Naive B cell (primary cell): ENCODE measurements at regions not wholly inside any gene's neighbourhood (a gene's known extent, or its start where the extent isn't known, plus 50 kb on each side); places are given as distances from the start of the nearest gene placed in this dataset.

Experiments
- ATAC-seq, 2 donors: fragments of 150-1000 bp; cut with Tn5 transposase; 2 replicates each; pipeline ENCODE4 v1.10.0; 2021; ENCODE audit warnings: low read depth in 2 of 2, mild to moderate bottlenecking in 2 of 2, moderate library complexity in 2 of 2
- DNase-seq: peaks from one replicate; pipeline ENCODE4 v3.0.0; 2022
- H3K27ac Mint-ChIP-seq, 6 donors: one replicate each; pipeline ENCODE4 v1.8.0; 2020 to 2022; ENCODE audit warnings: mild to moderate bottlenecking in 6 of 6, mixed read lengths in 6 of 6, moderate library complexity in 5 of 6, inconsistent platforms in 2 of 6
- H3K27me3 Mint-ChIP-seq, 3 donors: one replicate each; pipeline ENCODE4 v1.8.0; 2021 to 2022; ENCODE audit warnings: mixed read lengths in 3 of 3, mild to moderate bottlenecking in 1 of 3
- H3K36me3 Mint-ChIP-seq, 2 donors: one replicate each; pipeline ENCODE4 v1.8.0; 2020 to 2022; ENCODE audit warnings: mixed read lengths in 2 of 2, inconsistent platforms in 1 of 2, mild to moderate bottlenecking in 1 of 2
- H3K4me1 Mint-ChIP-seq, 3 donors: one replicate each; pipeline ENCODE4 v1.8.0; 2020 to 2022; ENCODE audit warnings: mixed read lengths in 3 of 3, inconsistent platforms in 1 of 3, mild to moderate bottlenecking in 1 of 3, moderate library complexity in 1 of 3
- H3K4me3 Mint-ChIP-seq, 8 donors: one replicate each; pipeline ENCODE4 v1.8.0; 2020 to 2022; ENCODE audit warnings: mild to moderate bottlenecking in 8 of 8, mixed read lengths in 8 of 8, moderate library complexity in 8 of 8, inconsistent platforms in 2 of 8
- H3K9me3 Mint-ChIP-seq, 7 donors: one replicate each; pipeline ENCODE4 v1.8.0; 2020 to 2022; ENCODE audit warnings: mixed read lengths in 7 of 7, mild to moderate bottlenecking in 5 of 7, inconsistent platforms in 2 of 7, moderate library complexity in 1 of 7

GRCh38 chr18:41146301-41146700 lies 808.7 kb upstream of the PIK3C3 start:
- Mint-ChIP-seq H3K27me3 (no peaks in the 10 kb centered on the region), H3K4me1 (no peaks in the 10 kb centered on the region), H3K36me3 (no peaks in the 10 kb centered on the region), H3K27ac (no peak overlapping the region), H3K4me3 (no peak overlapping the region), H3K9me3 (peaks cover 0 to 19% (median 3%) of the 10 kb centered on the region in 7 donors)
- DNase-seq (no peak), ATAC-seq (no peak)

- ATAC-seq (no peak), DNase-seq (no peak)
- H3K27me3 Mint-ChIP-seq = no peaks in the 10 kb centered on the region
- H3K4me3 Mint-ChIP-seq = no peak overlapping the region
- peaks cover 0 to 19% (median 3%) of the 10 kb centered on the region in 7 donors for H3K9me3 Mint-ChIP-seq
- no peak overlapping the region for H3K27ac Mint-ChIP-seq
- H3K4me1 Mint-ChIP-seq = no peaks in the 10 kb centered on the region
- H3K36me3 Mint-ChIP-seq = no peaks in the 10 kb centered on the region
Observed at GRCh38 chr18:41145516-41145915, 809.5 kb upstream of the PIK3C3 start.

- ATAC-seq = no peak
- Mint-ChIP-seq H3K27me3 (no peaks in the 10 kb centered on the region), H3K9me3 (peaks cover 0 to 14% (median 1%) of the 10 kb centered on the region in 7 donors), H3K4me1 (no peaks in the 10 kb centered on the region), H3K4me3 (no peak overlapping the region), H3K27ac (no peak overlapping the region), H3K36me3 (no peaks in the 10 kb centered on the region)
- DNase-seq = no peak
Observed at GRCh38 chr18:41144441-41144840, 810.6 kb upstream of the PIK3C3 start.

- H3K4me1 Mint-ChIP-seq = no peaks in the 10 kb centered on the region
- no peaks in the 10 kb centered on the region for H3K36me3 Mint-ChIP-seq
- H3K4me3 Mint-ChIP-seq = no peak overlapping the region
- H3K27me3 Mint-ChIP-seq = no peaks in the 10 kb centered on the region
- peaks cover 0 to 9% (median 0%) of the 10 kb centered on the region in 7 donors for H3K9me3 Mint-ChIP-seq
- ATAC-seq (no peak), DNase-seq (no peak)
- no peak overlapping the region for H3K27ac Mint-ChIP-seq
Observed at GRCh38 chr18:41140506-41140905, 814.5 kb upstream of the PIK3C3 start.

GRCh38 chr18:41135146-41135545 lies 819.9 kb upstream of the PIK3C3 start:
- Mint-ChIP-seq H3K4me3 (no peak overlapping the region), H3K9me3 (peaks cover 0 to 5% (median 0%) of the 10 kb centered on the region in 7 donors), H3K27me3 (no peaks in the 10 kb centered on the region), H3K36me3 (no peaks in the 10 kb centered on the region), H3K4me1 (no peaks in the 10 kb centered on the region), H3K27ac (no peak overlapping the region)
- ATAC-seq (no peak), DNase-seq (no peak)

GRCh38 chr18:41134426-41134825 lies 820.6 kb upstream of the PIK3C3 start:
- DNase-seq = no peak
- no peak overlapping the region for H3K27ac Mint-ChIP-seq
- ATAC-seq = no peak
- no peaks in the 10 kb centered on the region for H3K4me1 Mint-ChIP-seq
- H3K27me3 Mint-ChIP-seq = no peaks in the 10 kb centered on the region
- H3K9me3 Mint-ChIP-seq = peaks cover 0 to 5% (median 0%) of the 10 kb centered on the region in 7 donors
- no peaks in the 10 kb centered on the region for H3K36me3 Mint-ChIP-seq
- no peak overlapping the region for H3K4me3 Mint-ChIP-seq

- no peak overlapping the region for H3K27ac Mint-ChIP-seq
- no peaks in the 10 kb centered on the region for H3K4me1 Mint-ChIP-seq
- ATAC-seq (no peak), DNase-seq (no peak)
- no peaks in the 10 kb centered on the region for H3K36me3 Mint-ChIP-seq
- no peaks in the 10 kb centered on the region for H3K27me3 Mint-ChIP-seq
- H3K9me3 Mint-ChIP-seq = peaks cover 0 to 11% (median 0%) of the 10 kb centered on the region in 7 donors
- H3K4me3 Mint-ChIP-seq = no peak overlapping the region
Observed at GRCh38 chr18:41131050-41131449, 824.0 kb upstream of the PIK3C3 start.

GRCh38 chr18:41128545-41128944 lies 826.5 kb upstream of the PIK3C3 start:
- ATAC-seq = no peak
- no peak overlapping the region for H3K4me3 Mint-ChIP-seq
- DNase-seq = no peak
- peaks cover 0 to 11% (median 0%) of the 10 kb centered on the region in 7 donors for H3K9me3 Mint-ChIP-seq
- no peak overlapping the region for H3K27ac Mint-ChIP-seq
- no peaks in the 10 kb centered on the region for H3K4me1 Mint-ChIP-seq
- no peaks in the 10 kb centered on the region for H3K27me3 Mint-ChIP-seq
- H3K36me3 Mint-ChIP-seq = no peaks in the 10 kb centered on the region

- no peaks in the 10 kb centered on the region for H3K4me1 Mint-ChIP-seq
- no peak for DNase-seq
- H3K4me3 Mint-ChIP-seq = no peak overlapping the region
- no peak for ATAC-seq
- peaks cover 0 to 11% (median 0%) of the 10 kb centered on the region in 7 donors for H3K9me3 Mint-ChIP-seq
- H3K27ac Mint-ChIP-seq = no peak overlapping the region
- H3K27me3 Mint-ChIP-seq = no peaks in the 10 kb centered on the region
- no peaks in the 10 kb centered on the region for H3K36me3 Mint-ChIP-seq
Observed at GRCh38 chr18:41128126-41128525, 826.9 kb upstream of the PIK3C3 start.

GRCh38 chr18:41126541-41127235 lies 828.3 kb upstream of the PIK3C3 start:
- ATAC-seq = no peak
- no peak for DNase-seq
- Mint-ChIP-seq H3K4me1 (no peaks in the 10 kb centered on the region), H3K27ac (no peak overlapping the region), H3K4me3 (no peak overlapping the region), H3K9me3 (peaks cover 0 to 11% (median 5%) of the 10 kb centered on the region in 7 donors), H3K36me3 (no peaks in the 10 kb centered on the region), H3K27me3 (no peaks in the 10 kb centered on the region)

GRCh38 chr18:41121116-41121826 lies 833.8 kb upstream of the PIK3C3 start:
- H3K4me3 Mint-ChIP-seq = no peak overlapping the region
- H3K36me3 Mint-ChIP-seq = no peaks in the 10 kb centered on the region
- H3K27ac Mint-ChIP-seq = no peak overlapping the region

GRCh38 chr18:41119031-41119430 lies 836.0 kb upstream of the PIK3C3 start:
- ATAC-seq = no peak
- no peaks in the 10 kb centered on the region for H3K27me3 Mint-ChIP-seq
- no peak overlapping the region for H3K27ac Mint-ChIP-seq
- H3K4me3 Mint-ChIP-seq = no peak overlapping the region
- H3K4me1 Mint-ChIP-seq = no peaks in the 10 kb centered on the region
- H3K36me3 Mint-ChIP-seq = no peaks in the 10 kb centered on the region
- DNase-seq = no peak
- H3K9me3 Mint-ChIP-seq = peaks cover 0 to 12% (median 4%) of the 10 kb centered on the region in 7 donors

More at GRCh38 chr18:41121116-41121826, 833.8 kb upstream of the PIK3C3 start:
- H3K27me3 Mint-ChIP-seq = no peaks in the 10 kb centered on the region
- H3K4me1 Mint-ChIP-seq = no peaks in the 10 kb centered on the region
- ATAC-seq (no peak), DNase-seq (no peak)
- H3K9me3 Mint-ChIP-seq = peaks cover 0 to 10% (median 6%) of the 10 kb centered on the region in 7 donors

- H3K4me3 Mint-ChIP-seq = no peak overlapping the region
- H3K9me3 Mint-ChIP-seq = peaks cover 4 to 23% (median 13%) of the 10 kb centered on the region in 7 donors
- no peaks in the 10 kb centered on the region for H3K36me3 Mint-ChIP-seq
- ATAC-seq (no peak), DNase-seq (no peak)
- no peaks in the 10 kb centered on the region for H3K4me1 Mint-ChIP-seq
- H3K27me3 Mint-ChIP-seq = no peaks in the 10 kb centered on the region
- no peak overlapping the region for H3K27ac Mint-ChIP-seq
Observed at GRCh38 chr18:41113885-41114482, 841.0 kb upstream of the PIK3C3 start.

GRCh38 chr18:41099451-41099850 lies 855.6 kb upstream of the PIK3C3 start:
- Mint-ChIP-seq H3K9me3 (peaks cover 0 to 13% (median 3%) of the 10 kb centered on the region in 7 donors), H3K27me3 (no peaks in the 10 kb centered on the region), H3K36me3 (no peaks in the 10 kb centered on the region), H3K4me1 (no peaks in the 10 kb centered on the region), H3K27ac (no peak overlapping the region), H3K4me3 (no peak overlapping the region)
- DNase-seq (no peak), ATAC-seq (no peak)
